ENCODE measurements at regions not wholly inside any gene's neighbourhood (a gene's known extent, or its start where the extent isn't known, plus 50 kb on each side); places are given as distances from the start of the nearest gene placed in this dataset.

- Histone ChIP-seq H3K36me3 (no peaks in the 10 kb centered on the region), H3K27me3 (no peaks in the 10 kb centered on the region), H3K27ac (no peak overlapping the region), H3K4me3 (no peak overlapping the region), H3K9me3 (peaks cover 8% of the 10 kb centered on the region), H3K4me1 (no peaks in the 10 kb centered on the region)
- no peak for TF ChIP-seq CTCF (IDR thresholded peaks at IDR 0.05)
- intact Hi-C loops (cut with DNase I): no loop called here
- ATAC-seq: no peak
- no peak for DNase-seq
Observed at GRCh38 chr15:27628486-27628885, 470.6 kb downstream of the OCA2 start.

GRCh38 chr15:27627623-27628022 is 471.5 kb downstream of the OCA2 start:
- DNase-seq: no peak

GRCh38 chr15:27623560-27624305 is 475.4 kb downstream of the OCA2 start:
- Histone ChIP-seq H3K9me3 (peaks cover 8% of the 10 kb centered on the region), H3K4me3 (no peak overlapping the region), H3K4me1 (no peaks in the 10 kb centered on the region), H3K27me3 (no peaks in the 10 kb centered on the region), H3K36me3 (no peaks in the 10 kb centered on the region), H3K27ac (no peak overlapping the region)
- no peak for DNase-seq
- no peak for TF ChIP-seq CTCF (IDR thresholded peaks at IDR 0.05)
- ATAC-seq: no peak
- intact Hi-C loops (cut with DNase I): no loop called here

More at GRCh38 chr15:27627623-27628022, 471.5 kb downstream of the OCA2 start:
- no peak for ATAC-seq
- Histone ChIP-seq H3K4me1 (no peaks in the 10 kb centered on the region), H3K36me3 (no peaks in the 10 kb centered on the region), H3K4me3 (no peak overlapping the region), H3K27ac (no peak overlapping the region), H3K27me3 (no peaks in the 10 kb centered on the region), H3K9me3 (peaks cover 8% of the 10 kb centered on the region)
- intact Hi-C loops (cut with DNase I): no loop called here
- TF ChIP-seq CTCF (IDR thresholded peaks at IDR 0.05): no peak

- H3K4me3 ChIP-seq: no peak overlapping the region
- H3K27ac ChIP-seq: no peak overlapping the region
- no peak for TF ChIP-seq CTCF (IDR thresholded peaks at IDR 0.05)
- DNase-seq (no peak), ATAC-seq (no peak)
- intact Hi-C loops (cut with DNase I): no loop called here
- H3K27me3 ChIP-seq: no peaks in the 10 kb centered on the region
- H3K9me3 ChIP-seq: peaks cover 8% of the 10 kb centered on the region
- H3K4me1 ChIP-seq: no peaks in the 10 kb centered on the region
- no peaks in the 10 kb centered on the region for H3K36me3 ChIP-seq
Observed at GRCh38 chr15:27623149-27623548, 476.0 kb downstream of the OCA2 start.

- H3K27me3 ChIP-seq: no peaks in the 10 kb centered on the region
- peaks cover under 1% of the 10 kb centered on the region for H3K9me3 ChIP-seq
- H3K4me1 ChIP-seq: no peaks in the 10 kb centered on the region
- ATAC-seq (no peak), DNase-seq (no peak)
- no peak overlapping the region for H3K4me3 ChIP-seq
- TF ChIP-seq CTCF (IDR thresholded peaks at IDR 0.05): no peak
- intact Hi-C loops (cut with DNase I): no loop called here
- no peak overlapping the region for H3K27ac ChIP-seq
- H3K36me3 ChIP-seq: no peaks in the 10 kb centered on the region
Observed at GRCh38 chr15:27622371-27622770, 476.7 kb downstream of the OCA2 start.

- H3K9me3 ChIP-seq: no peaks in the 10 kb centered on the region
- no peaks in the 10 kb centered on the region for H3K4me1 ChIP-seq
- TF ChIP-seq CTCF (IDR thresholded peaks at IDR 0.05): no peak
- no peak overlapping the region for H3K4me3 ChIP-seq
- no peak for ATAC-seq
- no peaks in the 10 kb centered on the region for H3K36me3 ChIP-seq
- no peak for DNase-seq
- no peaks in the 10 kb centered on the region for H3K27me3 ChIP-seq
- H3K27ac ChIP-seq: no peak overlapping the region
- intact Hi-C loops (cut with DNase I): no loop called here
Observed at GRCh38 chr15:27619204-27619603, 479.9 kb downstream of the OCA2 start.

Measured in upper lobe of right lung (tissue), 1 donor.